Astrocyte (in vitro differentiated cells and primary cell): ENCODE measurements at regions not wholly inside any gene's neighbourhood (a gene's known extent, or its start where the extent isn't known, plus 50 kb on each side); places are given as distances from the start of the nearest gene placed in this dataset.
A peak's percentile ranks its signal among the peaks of the same experiment; 100 is the strongest.

Experiments used
- DNase-seq: peaks from one replicate; pipeline ENCODE4 v3.0.0-alpha.2; 2010; ENCODE audit warnings: low read depth
- FAIRE-seq: peaks from 2 replicates; lab custom pipeline; 2011; peaks lifted over from hg19 to GRCh38; lab: Jason Lieb, UNC
- H2AFZ ChIP-seq: 2 replicates; pipeline ENCODE4 v1.6.0; 2012; ENCODE audit warnings: low read depth, low read length, inconsistent platforms
- H3K27ac ChIP-seq: 2 replicates; pipeline ENCODE4 v1.5.1; 2011; ENCODE audit warnings: low read depth, low read length, inconsistent platforms
- H3K27me3 ChIP-seq: 2 replicates; pipeline ENCODE4 v1.6.0; 2011; ENCODE audit warnings: low read length, inconsistent platforms; ENCODE audit not compliant: insufficient read depth
- H3K36me3 ChIP-seq: 2 replicates; pipeline ENCODE4 v1.5.1; 2011; ENCODE audit warnings: low read length, inconsistent platforms; ENCODE audit not compliant: insufficient read depth
- H3K4me1 ChIP-seq: 2 replicates; pipeline ENCODE4 v1.5.1; 2011; ENCODE audit warnings: low read length, inconsistent platforms; ENCODE audit not compliant: insufficient read depth
- H3K4me2 ChIP-seq: 2 replicates; pipeline ENCODE4 v1.6.0; 2012; ENCODE audit warnings: low read length, inconsistent platforms
- H3K4me3 ChIP-seq: 2 replicates; pipeline ENCODE4 v1.5.1; 2011; ENCODE audit warnings: low read depth, mild to moderate bottlenecking, low read length, inconsistent platforms; ENCODE audit not compliant: insufficient read depth
- H3K79me2 ChIP-seq: 2 replicates; pipeline ENCODE4 v1.6.0; 2012; ENCODE audit warnings: mild to moderate bottlenecking, low read length, inconsistent platforms; ENCODE audit not compliant: insufficient read depth
- H3K9ac ChIP-seq: 2 replicates; pipeline ENCODE4 v1.6.0; 2012; ENCODE audit warnings: mild to moderate bottlenecking, low read length, inconsistent platforms
- H3K9me3 ChIP-seq: 2 replicates; pipeline ENCODE4 v1.5.1; 2012; ENCODE audit warnings: low read depth, mild to moderate bottlenecking, low read length, inconsistent platforms; ENCODE audit not compliant: insufficient read depth
- H4K20me1 ChIP-seq: 2 replicates; pipeline ENCODE4 v1.6.0; 2012; ENCODE audit warnings: low read length, inconsistent platforms; ENCODE audit not compliant: insufficient read depth
- H3K27ac Mint-ChIP-seq: one replicate; pipeline ENCODE4 v1.8.0; 2021; ENCODE audit warnings: mild to moderate bottlenecking, mixed read lengths; ENCODE audit not compliant: unreplicated experiment
- H3K27me3 Mint-ChIP-seq: one replicate; pipeline ENCODE4 v1.8.0; 2021; ENCODE audit warnings: low read depth, mixed read lengths; ENCODE audit not compliant: unreplicated experiment
- H3K36me3 Mint-ChIP-seq: one replicate; pipeline ENCODE4 v1.8.0; 2021; ENCODE audit warnings: low read depth, mixed read lengths; ENCODE audit not compliant: unreplicated experiment
- H3K4me1 Mint-ChIP-seq: one replicate; pipeline ENCODE4 v1.8.0; 2021; ENCODE audit warnings: low read depth, mixed read lengths; ENCODE audit not compliant: unreplicated experiment
- H3K4me3 Mint-ChIP-seq: one replicate; pipeline ENCODE4 v1.8.0; 2021; ENCODE audit warnings: mild to moderate bottlenecking, moderate library complexity, mixed read lengths; ENCODE audit not compliant: unreplicated experiment
- H3K9me3 Mint-ChIP-seq: one replicate; pipeline ENCODE4 v1.8.0; 2021; ENCODE audit warnings: mild to moderate bottlenecking, mixed read lengths; ENCODE audit not compliant: unreplicated experiment
- EZH2 ChIP-seq: IDR thresholded peaks from 2 replicates; pipeline ENCODE4 v1.6.1; 2012; ENCODE audit warnings: mild to moderate bottlenecking, low read length, inconsistent platforms; ENCODE audit not compliant: insufficient read depth
- TF ChIP-seq, protein P1 (sequence below): IDR thresholded peaks from 2 replicates; pipeline ENCODE4 v1.5.1; 2011; ENCODE audit warnings: low read depth, mild to moderate bottlenecking, inconsistent platforms, low read length, moderate library complexity; ENCODE audit not compliant: insufficient read depth

DNA sequence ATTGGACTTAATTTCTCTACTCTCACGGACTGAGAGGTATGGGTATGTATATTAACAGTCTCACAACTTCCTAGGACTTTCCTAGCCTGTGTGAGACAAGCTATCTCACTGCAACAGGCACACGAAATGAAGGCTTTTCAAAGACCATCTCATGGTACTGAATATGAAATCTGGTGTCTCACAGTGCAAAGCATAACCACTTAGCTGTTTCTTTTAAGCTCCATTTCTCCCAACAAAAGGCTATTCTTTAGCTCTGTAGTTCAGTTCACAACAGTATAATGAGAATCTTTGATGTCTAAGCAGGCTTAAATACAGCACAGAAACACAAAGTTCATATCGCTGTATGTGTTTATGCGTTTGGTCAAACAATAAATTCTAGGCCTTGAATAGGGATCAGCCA is 116.2 kb upstream of the PCDH18 start:
- Histone ChIP-seq H4K20me1 (no peaks in the 10 kb centered on the region), H3K36me3 (no peaks in the 10 kb centered on the region), H2AFZ (no peak overlapping the region), H3K79me2 (no peaks in the 10 kb centered on the region), H3K9me3 (no peaks in the 10 kb centered on the region), H3K9ac (no peak overlapping the region), H3K27ac (no peak overlapping the region), H3K27me3 (no peaks in the 10 kb centered on the region), H3K4me3 (no peak overlapping the region), H3K4me1 (peaks cover 5% of the 10 kb centered on the region), H3K4me2 (no peak overlapping the region)
- FAIRE-seq, result no peak
- peaks cover 3% of the 10 kb centered on the region for H3K4me1 Mint-ChIP-seq
- DNase-seq, result no peak
- no peaks in the 10 kb centered on the region for H3K9me3 Mint-ChIP-seq
- H3K27ac Mint-ChIP-seq, result no peak overlapping the region
- TF ChIP-seq, protein P1, sequence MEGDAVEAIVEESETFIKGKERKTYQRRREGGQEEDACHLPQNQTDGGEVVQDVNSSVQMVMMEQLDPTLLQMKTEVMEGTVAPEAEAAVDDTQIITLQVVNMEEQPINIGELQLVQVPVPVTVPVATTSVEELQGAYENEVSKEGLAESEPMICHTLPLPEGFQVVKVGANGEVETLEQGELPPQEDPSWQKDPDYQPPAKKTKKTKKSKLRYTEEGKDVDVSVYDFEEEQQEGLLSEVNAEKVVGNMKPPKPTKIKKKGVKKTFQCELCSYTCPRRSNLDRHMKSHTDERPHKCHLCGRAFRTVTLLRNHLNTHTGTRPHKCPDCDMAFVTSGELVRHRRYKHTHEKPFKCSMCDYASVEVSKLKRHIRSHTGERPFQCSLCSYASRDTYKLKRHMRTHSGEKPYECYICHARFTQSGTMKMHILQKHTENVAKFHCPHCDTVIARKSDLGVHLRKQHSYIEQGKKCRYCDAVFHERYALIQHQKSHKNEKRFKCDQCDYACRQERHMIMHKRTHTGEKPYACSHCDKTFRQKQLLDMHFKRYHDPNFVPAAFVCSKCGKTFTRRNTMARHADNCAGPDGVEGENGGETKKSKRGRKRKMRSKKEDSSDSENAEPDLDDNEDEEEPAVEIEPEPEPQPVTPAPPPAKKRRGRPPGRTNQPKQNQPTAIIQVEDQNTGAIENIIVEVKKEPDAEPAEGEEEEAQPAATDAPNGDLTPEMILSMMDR, result no peak
- TF ChIP-seq EZH2, result no peak
- no peaks in the 10 kb centered on the region for H3K27me3 Mint-ChIP-seq
- no peaks in the 10 kb centered on the region for H3K36me3 Mint-ChIP-seq
- H3K4me3 Mint-ChIP-seq, result no peak overlapping the region

DNA sequence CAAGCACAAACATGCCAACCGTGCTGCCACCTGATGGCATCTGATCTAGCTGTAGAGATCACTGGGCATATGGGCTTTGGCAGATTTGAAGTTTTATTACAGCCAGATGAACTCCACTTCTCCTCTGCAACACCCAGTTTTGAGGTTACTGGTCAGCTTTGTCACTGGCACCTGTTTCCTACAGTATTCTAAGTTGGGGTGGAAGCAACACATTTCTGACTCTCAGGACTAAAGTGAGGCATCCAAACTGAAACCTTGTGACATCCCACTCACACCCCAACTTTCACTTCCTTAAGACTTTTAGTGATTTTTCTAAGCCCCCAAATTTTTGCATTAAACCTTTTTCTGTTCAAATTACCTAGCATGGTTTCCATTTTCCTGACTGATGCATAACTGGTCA is 115.1 kb upstream of the PCDH18 start:
- no peak overlapping the region for H3K9ac ChIP-seq
- Mint-ChIP-seq H3K27me3 (no peaks in the 10 kb centered on the region), H3K27ac (no peak overlapping the region), H3K4me1 (peaks cover 3% of the 10 kb centered on the region), H3K36me3 (no peaks in the 10 kb centered on the region), H3K9me3 (no peaks in the 10 kb centered on the region), H3K4me3 (no peak overlapping the region)
- FAIRE-seq (no peak), DNase-seq (no peak)
- no peaks in the 10 kb centered on the region for H3K27me3 ChIP-seq
- no peak overlapping the region for H2AFZ ChIP-seq
- no peaks in the 10 kb centered on the region for H3K79me2 ChIP-seq
- H3K27ac ChIP-seq, result no peak overlapping the region
- H3K36me3 ChIP-seq, result no peaks in the 10 kb centered on the region
- no peak for TF ChIP-seq EZH2
- TF ChIP-seq, protein P1, result no peak
- H4K20me1 ChIP-seq, result no peaks in the 10 kb centered on the region
- H3K9me3 ChIP-seq, result no peaks in the 10 kb centered on the region
- H3K4me1 ChIP-seq, result peaks cover 5% of the 10 kb centered on the region
- H3K4me3 ChIP-seq, result no peak overlapping the region
- no peak overlapping the region for H3K4me2 ChIP-seq

DNA sequence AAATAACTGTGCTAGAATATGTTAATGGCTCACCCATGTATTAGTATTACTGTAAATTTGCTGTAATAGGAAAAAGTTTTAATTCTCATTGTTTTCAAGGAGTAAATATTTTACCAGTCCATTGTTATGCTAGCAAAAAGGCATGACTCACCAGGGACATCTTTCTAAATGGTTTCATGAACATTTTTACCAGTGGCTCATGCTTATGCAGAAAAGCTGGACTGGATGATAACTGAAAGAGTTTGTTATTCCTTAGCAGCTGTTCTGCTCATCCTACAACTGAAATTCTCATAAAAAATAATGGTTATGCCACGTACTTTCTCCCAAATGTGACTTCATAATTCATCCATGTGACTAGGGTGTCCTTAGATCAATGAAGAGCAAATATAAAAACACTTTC is 111.9 kb upstream of the PCDH18 start:
- H3K9me3 Mint-ChIP-seq, result no peaks in the 10 kb centered on the region
- H3K27me3 Mint-ChIP-seq, result no peaks in the 10 kb centered on the region
- H3K9ac ChIP-seq, result no peak overlapping the region
- no peak overlapping the region for H2AFZ ChIP-seq
- H3K4me3 Mint-ChIP-seq, result no peak overlapping the region
- no peaks in the 10 kb centered on the region for H3K27me3 ChIP-seq
- H3K4me1 Mint-ChIP-seq, result no peaks in the 10 kb centered on the region
- DNase-seq, result peak; percentile 26
- no peaks in the 10 kb centered on the region for H3K4me1 ChIP-seq
- H4K20me1 ChIP-seq, result no peaks in the 10 kb centered on the region
- FAIRE-seq, result peak; percentile 71
- no peak overlapping the region for H3K27ac Mint-ChIP-seq
- no peaks in the 10 kb centered on the region for H3K36me3 Mint-ChIP-seq
- H3K4me3 ChIP-seq, result no peak overlapping the region
- H3K79me2 ChIP-seq, result no peaks in the 10 kb centered on the region
- H3K27ac ChIP-seq, result no peak overlapping the region
- TF ChIP-seq EZH2, result no peak
- TF ChIP-seq, protein P1, result no peak
- no peaks in the 10 kb centered on the region for H3K36me3 ChIP-seq
- no peaks in the 10 kb centered on the region for H3K9me3 ChIP-seq
- no peak overlapping the region for H3K4me2 ChIP-seq
